Iris pigment epithelial cell (primary cell): ENCODE measurements at regions not wholly inside any gene's neighbourhood (a gene's known extent, or its start where the extent isn't known, plus 50 kb on each side); places are given as distances from the start of the nearest gene placed in this dataset.
A peak's percentile ranks its signal among the peaks of the same experiment; 100 is the strongest.

Experiments used
- DNase-seq: peaks from one replicate; pipeline ENCODE4 v3.0.0-alpha.2; 2011; ENCODE audit warnings: low read depth

DNA sequence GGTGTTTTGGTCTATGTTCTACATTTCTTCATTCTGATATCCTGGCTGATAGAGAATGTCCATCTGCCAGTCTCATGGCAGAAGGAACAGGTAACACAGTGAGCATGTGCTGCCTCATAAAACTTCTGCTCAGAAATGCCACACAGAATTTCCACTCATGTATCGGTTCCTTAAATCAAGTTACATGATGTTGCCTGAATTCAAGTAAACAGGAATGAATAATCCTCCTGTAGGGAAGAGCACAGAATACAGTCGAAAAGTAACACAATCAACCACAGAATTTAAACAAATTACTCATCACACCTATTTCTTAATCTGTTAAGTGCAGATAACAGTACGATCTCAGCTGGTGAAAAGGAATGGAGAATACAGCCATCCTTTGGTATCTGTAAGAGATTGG, 74.7 kb downstream of the FAM217A start:
- DNase-seq: peak; percentile 46

DNA sequence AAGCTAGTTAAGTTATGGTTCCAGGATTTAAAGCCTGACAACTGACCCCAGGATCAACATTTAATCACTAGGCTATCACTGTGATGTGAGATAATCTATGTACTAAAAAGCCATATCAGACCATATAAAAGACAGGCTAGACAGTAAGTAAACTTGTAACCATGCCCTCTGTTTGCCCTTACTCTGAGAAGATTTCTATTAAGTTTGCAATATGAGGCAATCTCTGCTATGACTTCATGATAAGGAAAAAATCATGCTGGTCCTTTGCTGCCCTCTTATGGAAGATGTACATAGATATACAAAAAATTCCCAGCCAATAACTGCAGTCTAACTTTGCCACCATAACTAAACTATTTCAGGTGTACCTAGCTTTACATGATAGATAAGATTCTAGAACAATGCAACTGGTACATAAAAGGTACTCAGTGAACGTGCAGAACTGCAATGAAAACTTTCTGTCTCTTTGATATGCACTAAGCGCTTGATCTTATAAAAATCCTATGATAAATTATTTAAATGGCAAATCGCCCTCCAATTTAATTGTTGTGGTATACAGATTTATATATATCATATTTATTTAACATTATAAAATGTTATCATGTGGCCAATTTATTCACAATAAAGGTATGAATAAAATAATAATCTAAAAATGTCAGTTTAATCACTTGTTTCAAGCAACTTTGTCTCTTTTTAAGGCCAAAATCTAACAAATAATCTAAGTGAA, 70.5 kb downstream of the FAM217A start:
- DNase-seq: peak; percentile 93

DNA sequence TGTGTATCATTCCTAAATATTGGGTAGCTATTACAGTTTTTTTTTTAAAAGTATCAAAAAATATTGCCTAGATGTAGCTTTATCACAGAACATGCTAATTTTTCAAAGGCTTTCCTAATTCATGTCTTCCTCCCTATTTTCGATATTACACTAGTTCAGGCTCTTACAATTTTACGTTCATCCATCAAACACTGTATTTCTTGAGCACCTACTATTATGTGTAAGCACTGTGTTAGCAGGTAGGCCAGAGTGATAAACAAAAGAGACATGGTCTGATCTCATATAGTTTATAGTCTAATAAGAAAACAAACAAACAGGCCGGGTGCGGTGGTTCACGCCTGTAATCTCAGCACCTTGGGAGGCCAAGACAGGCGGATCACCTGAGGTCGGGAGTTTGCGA, 69.5 kb downstream of the FAM217A start:
- no peak for DNase-seq

DNA sequence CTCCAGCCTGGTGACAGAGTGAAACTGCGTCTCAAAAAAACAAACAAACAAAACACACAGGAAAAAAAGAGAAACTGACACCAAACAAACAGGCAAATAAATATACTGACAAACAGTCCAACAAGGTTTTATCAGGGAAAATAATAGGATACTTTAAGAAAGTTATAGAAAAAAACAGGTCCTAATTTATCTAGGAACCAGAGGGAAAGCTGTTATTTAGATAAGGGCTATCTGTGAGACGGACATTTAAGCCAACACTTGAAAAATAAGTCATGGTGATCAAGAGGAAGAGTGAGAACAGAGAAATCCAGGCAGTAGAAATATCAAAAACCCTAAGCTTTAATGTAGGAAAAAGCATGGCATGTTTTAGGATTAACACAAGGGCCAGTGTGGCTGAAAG, 68.9 kb downstream of the FAM217A start:
- no peak for DNase-seq

DNA sequence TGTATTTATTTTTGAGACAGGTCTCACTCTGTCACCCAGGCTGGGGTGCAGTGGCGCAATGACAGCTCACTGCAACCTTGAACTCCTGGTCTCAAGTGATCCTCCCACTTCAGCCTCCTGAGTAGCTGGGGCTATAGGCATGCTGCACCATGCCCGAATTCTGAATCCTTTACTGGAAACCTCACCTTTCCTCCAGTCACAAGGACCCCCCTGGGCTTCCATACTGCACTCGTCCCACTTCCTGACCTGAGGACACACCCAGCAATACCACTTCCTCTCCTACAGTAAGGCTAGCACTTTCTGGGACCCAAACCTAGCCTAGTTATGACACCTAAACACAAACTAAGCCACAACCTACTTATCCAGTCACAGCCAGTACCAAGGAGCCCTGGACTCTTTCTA, 68.2 kb downstream of the FAM217A start:
- DNase-seq: no peak

DNA sequence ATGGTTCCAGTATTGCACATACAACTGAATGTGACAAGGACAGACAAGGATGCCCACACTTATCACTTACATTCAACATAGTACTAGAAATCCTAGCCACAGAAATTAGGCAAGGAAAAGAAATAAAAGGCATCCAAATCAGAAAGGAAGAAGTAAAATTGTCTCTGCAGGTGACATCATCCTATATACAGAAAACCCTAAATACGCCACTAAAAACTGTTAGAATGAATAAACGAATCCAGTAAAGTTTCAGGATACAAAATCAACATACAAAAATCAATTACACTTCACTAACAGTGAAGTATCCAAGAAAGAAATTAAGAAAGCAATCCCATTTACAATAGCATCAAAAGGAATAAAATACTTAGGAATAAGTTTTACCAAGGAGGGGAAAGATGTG, 66.1 kb downstream of the FAM217A start:
- no peak for DNase-seq

DNA sequence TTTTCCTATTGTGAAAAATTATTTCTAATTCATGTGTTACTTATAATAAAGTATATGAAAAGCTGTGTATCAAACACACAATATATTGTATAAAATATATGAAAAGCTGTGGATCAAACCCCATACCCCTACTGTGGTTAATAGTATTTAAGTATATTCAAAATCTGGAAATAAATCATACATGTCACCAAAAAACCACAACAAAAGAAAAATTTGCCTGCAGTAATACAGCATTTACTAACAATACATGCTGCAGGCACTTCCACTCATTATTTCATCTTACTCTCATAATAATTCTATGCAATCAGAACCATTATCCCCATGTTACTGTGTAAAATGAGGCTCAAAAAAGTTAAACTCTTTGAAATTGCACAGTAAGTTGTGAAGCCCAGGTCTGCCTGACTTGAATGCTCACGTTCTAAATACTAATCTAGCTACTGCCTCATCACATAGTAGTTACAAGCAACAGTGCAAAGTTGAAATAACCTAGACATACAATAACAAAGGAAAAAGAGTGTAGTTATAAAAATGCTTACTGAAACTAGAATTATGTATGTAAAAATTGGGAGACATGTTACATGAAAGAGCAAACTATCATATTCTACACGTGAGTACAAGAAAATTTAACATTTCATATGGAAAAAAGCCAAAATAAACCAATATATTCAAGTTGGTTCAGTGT, 61.7 kb downstream of the FAM217A start:
- DNase-seq: no peak

DNA sequence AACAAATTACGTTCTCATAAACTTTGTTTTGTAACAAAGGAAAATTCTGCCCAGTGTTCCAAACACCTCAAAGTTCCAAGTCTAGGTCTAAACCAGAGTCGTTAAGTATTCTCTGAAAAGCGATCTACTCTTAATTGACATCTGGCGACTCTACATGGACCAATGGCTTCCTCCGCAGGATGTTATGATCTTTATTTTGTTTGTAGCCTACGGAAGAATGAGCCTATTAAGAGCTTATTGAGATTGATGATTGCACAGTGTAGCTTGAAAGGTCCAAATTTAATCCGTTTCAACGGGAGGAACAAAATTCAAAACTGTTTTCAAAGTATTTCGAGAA, 61.1 kb downstream of the FAM217A start:
- DNase-seq: peak; percentile 58

DNA sequence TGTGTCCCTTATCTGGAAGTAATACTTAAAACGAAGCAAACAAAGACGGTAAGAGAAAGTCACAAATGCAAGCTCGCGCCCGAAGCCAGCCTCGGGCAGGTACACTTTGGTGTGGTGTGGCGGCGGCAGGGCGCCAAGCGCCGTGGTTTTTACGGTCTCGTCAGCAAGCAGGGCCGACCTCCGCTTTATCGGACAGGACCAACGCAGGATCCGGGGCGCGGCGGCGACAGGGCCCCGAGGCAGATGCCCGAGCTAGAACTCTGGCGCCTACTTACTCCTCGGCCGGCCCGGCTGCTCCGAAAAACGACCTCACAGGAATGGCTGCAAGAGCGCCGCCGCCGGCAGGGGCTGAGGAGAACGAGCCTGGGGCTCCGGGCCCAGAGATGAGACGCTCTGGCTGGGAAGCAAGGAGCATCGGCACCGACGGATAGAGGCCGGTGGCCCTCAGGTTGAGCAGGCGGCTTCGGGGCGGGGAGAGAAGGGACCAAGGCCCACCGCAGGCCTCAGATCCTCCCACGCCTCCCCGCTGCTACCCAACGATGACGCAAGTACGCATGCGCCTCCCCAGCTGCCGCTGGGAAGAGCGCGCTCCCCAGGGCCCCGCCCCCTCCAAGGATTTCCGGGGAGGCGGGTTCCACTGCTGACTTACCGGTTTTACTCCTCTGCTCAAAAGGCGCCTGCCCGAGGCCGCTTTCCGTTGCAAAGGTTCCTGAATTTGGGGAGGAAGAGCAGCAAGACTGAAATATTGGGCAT, 60.6 kb downstream of the FAM217A start:
- peak; percentile 94 for DNase-seq
